ENCODE measurements at regions not wholly inside any gene's neighbourhood (a gene's known extent, or its start where the extent isn't known, plus 50 kb on each side); places are given as distances from the start of the nearest gene placed in this dataset.
"Not testable (repeated sequence)": the region's sequence is repeated elsewhere in the genome, so short reads cannot be mapped to it uniquely, and the experiment has no call there.

- Histone ChIP-seq H3K27me3 (replicated peaks) (no peaks in the 10 kb centered on the region), H3K4me3 (ENCODE audit: low read depth, low read length) (no peak overlapping the region), H3K27ac (no peak overlapping the region), H3K36me3 (replicated peaks) (no peaks in the 10 kb centered on the region)
- DNase-seq = no peak
- no peak for TF ChIP-seq CTCF (IDR thresholded peaks at IDR 0.05; ENCODE audit: low read depth, low read length, missing control alignments)
- in situ Hi-C loops (cut with HindIII; ENCODE audit: low pct_ligation_motif_present, low sequenced_read_pairs) = no loop called here
Measured at GRCh38 chr6:153373869-153374268, 242.8 kb upstream of the RGS17 start.

GRCh38 chr6:153368131-153368530, 237.0 kb upstream of the RGS17 start:
- DNase-seq = no peak
- Histone ChIP-seq H3K36me3 (replicated peaks) (no peaks in the 10 kb centered on the region), H3K27ac (no peak overlapping the region), H3K27me3 (replicated peaks) (no peaks in the 10 kb centered on the region), H3K4me3 (ENCODE audit: low read depth, low read length) (no peak overlapping the region)
- no peak for TF ChIP-seq CTCF (IDR thresholded peaks at IDR 0.05; ENCODE audit: low read depth, low read length, missing control alignments)
- in situ Hi-C loops (cut with HindIII; ENCODE audit: low pct_ligation_motif_present, low sequenced_read_pairs) = no loop called here

GRCh38 chr6:153367021-153367420, 235.9 kb upstream of the RGS17 start:
- DNase-seq = no peak
- Histone ChIP-seq H3K36me3 (replicated peaks) (no peaks in the 10 kb centered on the region), H3K27ac (no peak overlapping the region), H3K27me3 (replicated peaks) (no peaks in the 10 kb centered on the region), H3K4me3 (ENCODE audit: low read depth, low read length) (no peak overlapping the region)
- no peak for TF ChIP-seq CTCF (IDR thresholded peaks at IDR 0.05; ENCODE audit: low read depth, low read length, missing control alignments)
- in situ Hi-C loops (cut with HindIII; ENCODE audit: low pct_ligation_motif_present, low sequenced_read_pairs) = no loop called here

- Histone ChIP-seq H3K27me3 (replicated peaks) (no peaks in the 10 kb centered on the region), H3K36me3 (replicated peaks) (no peaks in the 10 kb centered on the region), H3K4me3 (ENCODE audit: low read depth, low read length) (no peak overlapping the region), H3K27ac (no peak overlapping the region)
- no peak for TF ChIP-seq CTCF (IDR thresholded peaks at IDR 0.05; ENCODE audit: low read depth, low read length, missing control alignments)
- DNase-seq = no peak
- in situ Hi-C loops (cut with HindIII; ENCODE audit: low pct_ligation_motif_present, low sequenced_read_pairs) = no loop called here
Measured at GRCh38 chr6:153357391-153357790, 226.3 kb upstream of the RGS17 start.

DNA sequence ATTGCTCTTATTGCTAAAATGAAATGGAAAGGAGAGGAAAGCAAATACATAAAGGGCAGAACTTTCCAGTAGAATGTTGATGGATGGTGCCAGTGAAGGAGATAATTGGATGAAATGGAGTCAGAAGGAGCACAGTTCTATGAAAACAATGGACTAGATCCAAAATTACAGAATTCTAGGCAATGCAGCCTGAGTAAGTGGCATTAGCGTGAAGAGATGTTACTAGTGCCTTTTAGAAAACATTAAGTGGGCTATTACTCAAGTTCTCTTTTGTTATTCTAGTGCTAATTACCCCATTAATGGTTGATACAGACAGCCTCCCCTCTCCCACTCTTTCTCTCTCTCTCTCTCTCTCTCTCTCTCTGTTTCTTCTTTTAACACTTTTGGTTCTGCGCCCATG, 209.5 kb upstream of the RGS17 start:
- Histone ChIP-seq H3K27ac (no peak overlapping the region), H3K27me3 (replicated peaks) (no peaks in the 10 kb centered on the region), H3K36me3 (replicated peaks) (no peaks in the 10 kb centered on the region), H3K4me3 (ENCODE audit: low read depth, low read length) (no peak overlapping the region)
- TF ChIP-seq CTCF (IDR thresholded peaks at IDR 0.05; ENCODE audit: low read depth, low read length, missing control alignments) = no peak
- in situ Hi-C loops (cut with HindIII; ENCODE audit: low pct_ligation_motif_present, low sequenced_read_pairs) = no loop called here
- no peak for DNase-seq

- no peak for DNase-seq
- Histone ChIP-seq H3K36me3 (replicated peaks) (no peaks in the 10 kb centered on the region), H3K27ac (no peak overlapping the region), H3K27me3 (replicated peaks) (no peaks in the 10 kb centered on the region), H3K4me3 (ENCODE audit: low read depth, low read length) (no peak overlapping the region)
- in situ Hi-C loops (cut with HindIII; ENCODE audit: low pct_ligation_motif_present, low sequenced_read_pairs) = no loop called here
- no peak for TF ChIP-seq CTCF (IDR thresholded peaks at IDR 0.05; ENCODE audit: low read depth, low read length, missing control alignments)
Measured at GRCh38 chr6:153334121-153334520, 203.0 kb upstream of the RGS17 start.

GRCh38 chr6:153331221-153331620, 200.1 kb upstream of the RGS17 start:
- in situ Hi-C loops (cut with HindIII; ENCODE audit: low pct_ligation_motif_present, low sequenced_read_pairs); H3K27me3 ChIP-seq (replicated peaks); H3K36me3 ChIP-seq (replicated peaks); H3K27ac ChIP-seq; DNase-seq; H3K4me3 ChIP-seq (ENCODE audit: low read depth, low read length): not testable (repeated sequence)
